Breast epithelium (tissue), 3 donors: ENCODE measurements at regions not wholly inside any gene's neighbourhood (a gene's known extent, or its start where the extent isn't known, plus 50 kb on each side); places are given as distances from the start of the nearest gene placed in this dataset.

Source experiments
- POLR2A ChIP-seq: fragments of 450-650 bp; IDR thresholded peaks from one replicate; pipeline ENCODE4 v1.6.1; 2016; ENCODE audit warnings: antibody characterized with exemption, mild to moderate bottlenecking, moderate library complexity
- POLR2AphosphoS5 ChIP-seq, 3 donors: sonication (generic); formaldehyde crosslinking; IDR thresholded peaks; one replicate each; pipeline ENCODE4 v1.6.1; 2017; ENCODE audit warnings: antibody characterized with exemption in 3 of 3
- TF ChIP-seq, protein P1 (sequence below), 3 donors: fragments of 450-650 bp; IDR thresholded peaks; one replicate each; pipeline ENCODE4 v1.5.1; 2016 to 2017; ENCODE audit warnings: antibody characterized with exemption in 3 of 3, mild to moderate bottlenecking in 3 of 3, moderate library complexity in 3 of 3

DNA sequence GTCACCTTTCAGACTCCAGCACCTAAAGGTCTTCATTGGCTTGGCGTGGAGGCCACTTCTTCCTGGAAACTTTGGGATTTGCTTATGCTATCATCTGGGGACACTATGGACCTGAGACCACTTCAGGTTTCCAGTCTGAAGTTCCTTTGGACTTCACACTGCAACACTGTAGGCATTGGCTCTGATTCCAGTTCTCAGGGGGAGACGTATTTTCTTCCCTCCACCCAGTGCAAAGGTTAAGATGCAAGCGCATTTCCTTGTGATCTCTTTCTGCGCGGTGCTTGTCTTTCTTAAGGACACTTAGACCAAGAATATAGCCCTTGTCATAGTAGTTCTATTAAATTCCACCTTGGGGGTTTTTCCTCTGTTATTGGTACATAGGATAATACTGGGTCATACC, 299.8 kb downstream of the TSHZ3 start:
- no peak for TF ChIP-seq POLR2A
- TF ChIP-seq, protein P1, sequence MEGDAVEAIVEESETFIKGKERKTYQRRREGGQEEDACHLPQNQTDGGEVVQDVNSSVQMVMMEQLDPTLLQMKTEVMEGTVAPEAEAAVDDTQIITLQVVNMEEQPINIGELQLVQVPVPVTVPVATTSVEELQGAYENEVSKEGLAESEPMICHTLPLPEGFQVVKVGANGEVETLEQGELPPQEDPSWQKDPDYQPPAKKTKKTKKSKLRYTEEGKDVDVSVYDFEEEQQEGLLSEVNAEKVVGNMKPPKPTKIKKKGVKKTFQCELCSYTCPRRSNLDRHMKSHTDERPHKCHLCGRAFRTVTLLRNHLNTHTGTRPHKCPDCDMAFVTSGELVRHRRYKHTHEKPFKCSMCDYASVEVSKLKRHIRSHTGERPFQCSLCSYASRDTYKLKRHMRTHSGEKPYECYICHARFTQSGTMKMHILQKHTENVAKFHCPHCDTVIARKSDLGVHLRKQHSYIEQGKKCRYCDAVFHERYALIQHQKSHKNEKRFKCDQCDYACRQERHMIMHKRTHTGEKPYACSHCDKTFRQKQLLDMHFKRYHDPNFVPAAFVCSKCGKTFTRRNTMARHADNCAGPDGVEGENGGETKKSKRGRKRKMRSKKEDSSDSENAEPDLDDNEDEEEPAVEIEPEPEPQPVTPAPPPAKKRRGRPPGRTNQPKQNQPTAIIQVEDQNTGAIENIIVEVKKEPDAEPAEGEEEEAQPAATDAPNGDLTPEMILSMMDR (IDR thresholded peaks at IDR 0.05) = no peak
- no peak for TF ChIP-seq POLR2AphosphoS5 (IDR thresholded peaks at IDR 0.05)
